Inflammatory macrophage treated with lipopolysaccharide for 1 hour (primary cell): ENCODE measurements at regions not wholly inside any gene's neighbourhood (a gene's known extent, or its start where the extent isn't known, plus 50 kb on each side); places are given as distances from the start of the nearest gene placed in this dataset.

Experiments
- DNase-seq, 2 donors: peaks; one replicate each; pipeline ENCODE4 v3.0.0-alpha.2; 2020 to 2022

DNA sequence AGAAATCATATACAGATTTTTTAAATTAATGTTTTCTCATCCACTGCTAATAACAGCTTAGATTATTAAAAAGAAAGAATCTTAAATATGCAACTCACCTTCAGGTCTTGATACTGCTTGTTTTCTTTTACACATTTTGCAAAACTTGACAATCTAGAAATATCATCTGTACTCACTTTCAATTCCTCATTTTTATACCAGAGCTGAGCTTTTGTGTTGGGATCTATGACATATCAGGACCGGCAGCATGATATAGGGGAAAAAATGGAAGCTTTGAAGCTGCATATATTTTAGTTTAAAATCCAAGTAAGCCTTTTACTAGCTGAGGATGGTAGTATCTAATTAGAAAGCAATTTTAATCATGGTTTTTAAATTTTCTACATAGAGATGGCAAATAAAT lies 75.7 kb upstream of the SMARCA2 start:
- no peak for DNase-seq

DNA sequence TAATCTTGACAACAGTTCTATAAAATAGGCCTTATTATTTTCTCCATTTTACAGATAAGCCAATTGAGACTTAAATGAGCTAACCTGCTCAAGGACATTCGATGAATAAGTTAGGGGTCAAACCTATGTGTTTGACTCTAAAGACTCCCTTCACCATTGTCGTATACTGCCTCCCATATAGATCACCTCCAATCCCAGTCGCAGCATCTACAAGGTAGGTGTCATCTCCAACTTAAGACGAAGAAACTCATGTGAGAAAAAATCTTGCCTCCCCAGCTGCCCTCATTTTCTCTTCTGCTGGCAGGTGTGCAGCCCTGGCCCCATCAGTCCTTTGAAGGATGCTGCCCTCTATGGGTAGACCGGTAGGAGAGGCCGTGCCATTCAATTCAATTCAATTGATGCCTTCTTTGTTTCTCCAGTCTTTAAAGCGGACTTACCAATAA lies 75.2 kb upstream of the SMARCA2 start:
- no peak for DNase-seq

- no peak for DNase-seq
These were observed 73.2 kb upstream of the SMARCA2 start for GRCh38 chr9:1941989-1942388.

- DNase-seq, result no peak
These were observed 68.4 kb upstream of the SMARCA2 start for GRCh38 chr9:1946526-1947283.

- DNase-seq, result no peak
These were observed 67.7 kb upstream of the SMARCA2 start for GRCh38 chr9:1947438-1947837.

DNA sequence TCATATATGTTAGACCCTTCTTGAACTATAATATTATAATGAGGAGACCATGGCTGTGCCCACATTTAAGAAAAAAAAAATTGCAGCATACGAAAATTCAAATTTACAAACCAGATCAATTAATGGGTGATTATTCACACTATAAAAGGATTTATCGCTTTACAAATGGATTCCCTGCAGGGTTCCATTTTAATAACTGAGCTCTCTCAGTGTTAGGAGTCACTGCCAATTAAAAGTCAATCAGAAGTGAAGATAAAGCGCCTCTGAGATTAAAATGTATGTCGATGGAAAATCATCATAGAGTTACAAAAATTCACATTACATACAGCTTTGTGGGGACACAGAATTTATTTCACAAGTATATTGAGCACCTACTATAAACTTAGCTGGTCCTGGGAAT lies 66.6 kb upstream of the SMARCA2 start:
- no peak for DNase-seq

GRCh38 chr9:1951446-1951845 lies 63.7 kb upstream of the SMARCA2 start:
- DNase-seq, result no peak

DNA sequence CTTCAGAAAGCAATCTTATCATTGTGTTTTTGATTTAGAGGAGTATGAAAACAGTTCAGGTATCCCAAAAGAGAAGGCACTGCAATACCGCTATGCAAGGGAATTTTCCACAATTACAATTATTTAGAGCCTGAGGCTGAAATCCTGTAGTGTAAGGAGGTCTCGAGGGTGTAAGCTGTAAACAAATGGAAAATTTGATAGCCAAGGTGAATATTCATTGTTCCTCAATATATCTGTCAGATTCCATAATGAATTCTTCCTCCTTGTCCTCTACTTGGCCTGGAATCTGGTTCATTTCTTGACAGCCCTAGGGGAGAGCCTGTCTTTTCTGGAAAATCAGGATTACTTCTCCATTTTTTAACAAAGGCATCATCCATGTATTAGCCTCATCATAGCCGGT lies 63.1 kb upstream of the SMARCA2 start:
- DNase-seq, result no peak

DNA sequence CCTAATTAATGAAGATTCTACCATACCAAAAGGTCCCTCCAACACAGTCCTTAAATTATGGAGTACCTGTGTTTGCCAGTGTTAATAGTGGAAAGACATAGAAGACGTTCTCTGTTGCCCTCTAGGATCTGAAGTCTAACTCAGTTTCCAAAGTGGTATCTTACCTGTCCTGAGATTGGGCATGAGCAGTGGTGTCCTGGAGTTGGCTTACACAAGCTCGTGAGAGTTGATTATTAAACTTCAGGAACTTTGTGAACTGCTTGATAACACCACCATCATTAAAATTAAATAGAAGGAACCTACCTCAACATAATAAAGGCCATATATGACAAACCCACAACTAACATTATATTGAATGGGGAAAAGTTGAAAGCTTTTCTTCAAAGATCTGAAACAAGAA lies 60.9 kb upstream of the SMARCA2 start:
- DNase-seq, result no peak

GRCh38 chr9:1956958-1957357 lies 58.2 kb upstream of the SMARCA2 start:
- no peak for DNase-seq

GRCh38 chr9:1957856-1958255 lies 57.3 kb upstream of the SMARCA2 start:
- DNase-seq, result no peak

GRCh38 chr9:1959371-1959770 lies 55.8 kb upstream of the SMARCA2 start:
- no peak for DNase-seq

GRCh38 chr9:1960342-1961042 lies 54.7 kb upstream of the SMARCA2 start:
- DNase-seq, result no peak

GRCh38 chr9:1962122-1962521 lies 53.0 kb upstream of the SMARCA2 start:
- no peak for DNase-seq

DNA sequence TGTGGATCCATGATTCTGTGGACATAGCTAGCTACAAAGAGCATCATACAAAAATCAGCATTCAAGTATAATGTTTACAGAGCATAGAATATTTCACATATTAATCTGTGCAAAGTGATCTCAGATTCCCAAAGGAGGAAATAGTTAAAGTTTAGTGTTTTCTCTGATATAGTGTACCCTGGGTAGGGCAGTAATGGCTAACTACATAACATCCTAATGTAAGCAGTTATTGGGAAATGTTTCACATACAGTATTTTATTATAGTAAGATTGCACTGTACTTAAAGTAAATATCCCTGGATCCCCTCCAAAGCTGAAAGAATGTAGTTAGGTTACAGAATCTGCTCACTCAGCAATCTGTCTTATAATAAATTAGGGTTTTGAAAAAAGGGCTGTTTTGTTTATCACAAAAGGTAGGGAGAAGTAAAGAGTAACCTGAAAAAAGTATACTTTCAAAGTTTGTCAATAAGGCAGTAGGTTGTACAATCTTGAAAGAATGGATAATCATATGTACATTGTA lies 52.5 kb upstream of the SMARCA2 start:
- no peak for DNase-seq

DNA sequence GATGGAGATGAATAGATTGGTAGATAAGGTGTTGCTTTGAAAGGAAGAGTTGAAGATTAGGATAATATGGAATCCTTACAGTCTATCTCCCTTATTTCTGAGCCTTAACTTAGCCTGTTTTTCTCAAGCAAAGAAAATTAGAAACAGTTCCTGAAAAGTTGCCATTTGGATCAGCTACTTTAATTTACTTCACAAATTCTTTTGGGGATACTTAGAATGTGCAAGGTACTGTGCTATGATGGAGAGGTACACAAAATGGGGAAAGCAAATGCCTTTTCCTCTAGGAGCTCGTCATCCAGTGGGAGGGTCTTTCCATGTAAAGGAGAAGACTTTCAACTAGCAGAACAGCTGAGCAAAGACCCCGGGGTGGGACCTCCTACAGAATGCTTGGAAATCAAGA lies 51.1 kb upstream of the SMARCA2 start:
- DNase-seq, result no peak
